ENCODE measurements at regions not wholly inside any gene's neighbourhood (a gene's known extent, or its start where the extent isn't known, plus 50 kb on each side); places are given as distances from the start of the nearest gene placed in this dataset.

- DNase-seq (ENCODE audit: low read depth in 1 of 2, low spot score in 2 of 2) = no peak
- ChIA-PET CTCF (ENCODE audit: partially characterized antibody) (interaction anchor here (0.9 to 2.2 kb wide), 3 partner anchors 11 to 191 kb away, joined by 3 to 6 read pairs (median 3); no protein-coding TSS in a partner anchor), POLR2A (ENCODE audit: partially characterized antibody) (no interaction called here)
- Histone ChIP-seq H3K14ac (ENCODE audit: insufficient read length) (no peak overlapping the region), H3K79me2 (ENCODE audit: control insufficient read depth in 1 of 2, insufficient read depth in 2 of 2, low read length in 2 of 2) (no peaks in the 10 kb centered on the region), H4K8ac (ENCODE audit: extremely low read depth, insufficient read depth, low read length) (no peak overlapping the region), H4K20me1 (replicated peaks in 1 of 2; ENCODE audit: control insufficient read depth in 1 of 2, insufficient read depth in 2 of 2, low read length in 2 of 2) (no peaks in the 10 kb centered on the region), H3K56ac (replicated peaks; ENCODE audit: insufficient read length, low read depth, low read length) (no peak overlapping the region), H2BK20ac (ENCODE audit: low read length) (no peak overlapping the region), H3K23me2 (ENCODE audit: low read depth, low read length) (peaks cover 1% of the 10 kb centered on the region; the same call in 1 of the 2 replicates), H3K36me3 (ENCODE audit: control insufficient read depth in 2 of 4, insufficient read depth in 4 of 4, low read length in 3 of 4) (no peaks in the 10 kb centered on the region; a peak in 1 of 8 replicates), H3K4ac (replicated peaks; ENCODE audit: insufficient read length, low read depth, low read length) (no peak overlapping the region), H3K18ac (ENCODE audit: extremely low read depth, low read length) (no peak overlapping the region), H4K91ac (replicated peaks; ENCODE audit: insufficient read length, low read length) (no peak overlapping the region), H3K9me3 (ENCODE audit: insufficient read depth in 2 of 2, low read depth in 1 of 2, low read length in 1 of 2) (peaks cover 0 to 5% of the 10 kb centered on the region in 2 experiments; a peak in 2 of 4 replicates), H2BK120ac (replicated peaks; ENCODE audit: low read depth, low read length) (no peak overlapping the region), H3K4me2 (ENCODE audit: insufficient read depth in 1 of 2, low read depth in 2 of 2, low read length in 2 of 2) (no peak overlapping the region), H3K9ac (replicated peaks in 1 of 4; ENCODE audit: extremely low read depth in 1 of 4, low read depth in 3 of 4, low read length in 3 of 4) (no peak overlapping the region), H3K79me1 (ENCODE audit: low read depth, low read length) (no peaks in the 10 kb centered on the region), H3K27me3 (replicated peaks in 1 of 4; ENCODE audit: control insufficient read depth in 3 of 4, extremely low read depth in 1 of 4, insufficient read depth in 3 of 4, low read length in 3 of 4) (no peaks in the 10 kb centered on the region), H2AFZ (ENCODE audit: low read length) (no peak overlapping the region), H2BK15ac (ENCODE audit: low read length) (no peak overlapping the region), H2BK5ac (ENCODE audit: low read depth, low read length) (no peak overlapping the region), H2BK12ac (ENCODE audit: low read depth, low read length) (no peak overlapping the region), H2AK5ac (ENCODE audit: low read depth, low read length) (no peak overlapping the region), H3K27ac (ENCODE audit: low read depth, low read length) (no peak overlapping the region), H3K4me3 (ENCODE audit: extremely low read depth in 1 of 4, insufficient read depth in 2 of 4, low read depth in 3 of 4, low read length in 4 of 4) (no peak overlapping the region), H4K5ac (ENCODE audit: insufficient read length, low read depth, low read length) (no peak overlapping the region), H3K23ac (ENCODE audit: insufficient read length) (no peak overlapping the region), H3K4me1 (replicated peaks in 1 of 4; ENCODE audit: control insufficient read depth in 3 of 4, insufficient read depth in 4 of 4, low read length in 3 of 4) (peaks cover 2 to 7% (median 4%) of the 10 kb centered on the region in 4 experiments; a peak in 6 of 7 replicates)
- 40% methylated on average over 2 of the region's 2 CpGs; no CpG with 5 or more reads in 1 of the 2 experiments for WGBS, 2 experiments (ENCODE audit: extremely low coverage in 1 of 2, insufficient coverage in 1 of 2, insufficient read length in 1 of 2, insufficient replicate concordance in 2 of 2, low coverage in 1 of 2, low lambda C conversion rate in 2 of 2, missing lambda C conversion rate in 1 of 2)
- FAIRE-seq = no peak
- TF ChIP-seq USF2 (IDR thresholded peaks at IDR 0.05; ENCODE audit: low read length) (no peak), RNF2 (IDR thresholded peaks at IDR 0.05; ENCODE audit: borderline replicate concordance, low read depth, low read length, missing control alignments, poor library complexity, severe bottlenecking) (no peak), SUZ12 (IDR thresholded peaks at IDR 0.05; ENCODE audit: low read length) (no peak), EGR1 (IDR thresholded peaks at IDR 0.05; ENCODE audit: borderline replicate concordance, low read depth, low read length) (no peak), KDM4A (IDR thresholded peaks at IDR 0.05; ENCODE audit: low read depth, low read length, severe bottlenecking) (no peak), GTF2F1 (IDR thresholded peaks at IDR 0.05; ENCODE audit: borderline replicate concordance, low read depth, low read length) (no peak), CTBP2 (IDR thresholded peaks at IDR 0.05; ENCODE audit: borderline replicate concordance, insufficient read depth, insufficient read length, low read length) (no peak), SIRT6 (IDR thresholded peaks at IDR 0.05; ENCODE audit: low read length) (no peak), MAFK (IDR thresholded peaks at IDR 0.05; ENCODE audit: low read depth, low read length) (no peak), GABPA (IDR thresholded peaks at IDR 0.05; ENCODE audit: borderline replicate concordance, insufficient read depth, low read length) (no peak), POLR2A (IDR thresholded peaks at IDR 0.05; ENCODE audit: control extremely low read depth in 1 of 2, low read depth in 2 of 2, low read length in 2 of 2) (no peak), RBBP5 (IDR thresholded peaks at IDR 0.05; ENCODE audit: borderline replicate concordance, low read depth, low read length) (no peak), ZNF274 (IDR thresholded peaks at IDR 0.05; ENCODE audit: borderline replicate concordance, extremely low read depth, low read length) (no peak)
Observed at GRCh38 chr20:11980263-11980662, 62.6 kb downstream of the BTBD3 start.

Data from H1 (cell line).